Right ventricle myocardium inferior (tissue), 1 donor: ENCODE measurements at regions not wholly inside any gene's neighbourhood (a gene's known extent, or its start where the extent isn't known, plus 50 kb on each side); places are given as distances from the start of the nearest gene placed in this dataset.
"Not testable (repeated sequence)": the region's sequence is repeated elsewhere in the genome, so short reads cannot be mapped to it uniquely, and the experiment has no call there.

Source experiments
- ATAC-seq: fragments of 200-7000 bp; cut with Tn5 transposase; one replicate; pipeline ENCODE4 v1.9.1; 2020; ENCODE audit warnings: mild to moderate bottlenecking, moderate library complexity
- DNase-seq: peaks from one replicate; pipeline ENCODE4 v3.0.0; 2021; ENCODE audit errors: missing footprints
- intact Hi-C: fragments of 100-400 bp; cut with DNase I; formaldehyde crosslinking; loops from one replicate; pipeline ENCODE4 v1.11.0; 2022
- donor health status: DM: no; HTN: yes; CAD: no; lungs with severe emphysema.

- ATAC-seq (no peak), DNase-seq (no peak)
- intact Hi-C loops: no loop called here
These were observed 59.4 kb upstream of the XPO1 start for GRCh38 chr2:61597300-61598289.

DNA sequence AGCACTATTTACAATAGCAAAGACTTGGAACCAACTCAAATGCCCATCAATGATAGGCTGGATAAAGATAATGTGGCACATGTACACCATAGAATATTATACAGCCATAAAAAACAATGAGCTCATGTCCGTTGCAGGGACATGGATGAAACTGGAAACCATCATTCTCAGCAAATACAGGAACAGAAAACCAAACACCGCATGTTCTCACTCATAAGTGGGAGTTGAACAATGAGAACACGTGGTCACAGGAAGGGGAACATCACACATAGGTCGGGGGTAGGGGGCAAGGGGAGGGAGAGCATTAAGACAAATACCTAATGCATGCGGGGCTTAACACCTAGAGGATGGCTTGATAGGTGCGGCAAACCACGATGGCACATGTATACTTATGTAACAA is 56.0 kb upstream of the XPO1 start:
- intact Hi-C loops, ATAC-seq, DNase-seq: not testable (repeated sequence)

DNA sequence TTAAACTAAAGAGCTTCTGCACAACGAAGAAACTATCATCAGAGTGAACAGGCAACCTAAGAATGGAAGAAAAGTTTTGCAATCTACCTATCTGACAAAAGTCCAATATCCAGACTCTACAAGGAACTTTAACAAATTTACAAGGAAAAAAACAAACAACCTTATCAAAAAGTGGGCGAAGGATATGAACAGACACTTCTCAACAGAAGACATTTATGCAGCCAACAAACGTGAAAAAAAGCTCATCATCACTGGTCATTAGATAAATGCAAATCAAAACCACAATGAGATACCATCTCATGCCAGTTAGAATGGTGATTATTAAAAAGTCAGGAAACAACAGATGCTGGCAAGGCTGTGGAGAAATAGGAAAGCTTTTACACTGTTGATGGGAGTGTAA is 55.5 kb upstream of the XPO1 start:
- intact Hi-C loops, ATAC-seq, DNase-seq: not testable (repeated sequence)

GRCh38 chr2:61590214-61590613 is 52.1 kb upstream of the XPO1 start:
- intact Hi-C loops: no loop called here
- DNase-seq (no peak), ATAC-seq (no peak)

DNA sequence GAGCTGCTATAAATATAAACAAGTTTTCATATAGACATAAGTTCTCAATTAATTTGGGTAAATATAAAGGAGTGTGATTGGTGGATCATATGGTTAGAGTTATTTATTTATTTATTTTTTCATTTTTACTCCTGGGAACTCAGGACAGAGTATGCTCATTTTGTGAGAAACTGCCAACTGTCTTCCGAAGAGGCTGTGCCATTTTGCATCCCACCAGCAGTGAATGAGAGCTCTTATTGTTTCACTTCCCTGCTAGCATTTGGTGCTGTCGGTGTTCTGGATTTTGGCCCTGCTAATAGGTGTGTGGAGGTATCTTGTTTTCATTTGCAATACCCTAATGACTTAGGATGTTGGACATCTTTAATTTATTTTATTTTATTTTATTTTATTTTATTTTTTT is 50.4 kb upstream of the XPO1 start:
- no peak for DNase-seq
- intact Hi-C loops: no loop called here
- no peak for ATAC-seq
